Uterus (tissue), 3 donors: ENCODE measurements at regions not wholly inside any gene's neighbourhood (a gene's known extent, or its start where the extent isn't known, plus 50 kb on each side); places are given as distances from the start of the nearest gene placed in this dataset.
A peak's percentile ranks its signal among the peaks of the same experiment; 100 is the strongest.

Source experiments
- DNase-seq, 2 donors: peaks; one replicate each; pipeline ENCODE4 v3.0.0-alpha.2; 2019 to 2020
- H3K27ac ChIP-seq, 2 donors: fragments of 200-600 bp; sonication (generic); 1 replicate in 1 of 2; 2 replicates in 1 of 2; pipeline ENCODE4 v1.5.1; 2016 to 2018
- H3K27me3 ChIP-seq, 2 donors: fragments of 200-600 bp; sonication (generic); one replicate each; pipeline ENCODE4 v1.5.1; 2018 to 2019; ENCODE audit warnings: control low read depth in 1 of 2
- H3K36me3 ChIP-seq, 2 donors: fragments of 200-600 bp; sonication (generic); one replicate each; pipeline ENCODE4 v1.5.1; 2019; ENCODE audit warnings: control low read depth in 1 of 2
- H3K4me1 ChIP-seq, 2 donors: fragments of 200-600 bp; sonication (generic); one replicate each; pipeline ENCODE4 v1.5.1; 2018 to 2019; ENCODE audit warnings: control low read depth in 1 of 2
- H3K4me3 ChIP-seq, 2 donors: fragments of 200-600 bp; sonication (generic); 1 replicate in 1 of 2; 2 replicates in 1 of 2; pipeline ENCODE4 v1.5.1; 2018 to 2019; ENCODE audit warnings: mild to moderate bottlenecking in 1 of 2
- H3K9me3 ChIP-seq, 2 donors: fragments of 200-600 bp; sonication (generic); one replicate each; pipeline ENCODE4 v1.5.1; 2019; ENCODE audit warnings: control low read depth in 1 of 2
- CTCF ChIP-seq, 4 experiments: fragments of 200-600 bp in 2 of 4; fragments of 450-650 bp in 2 of 4; sonication (generic) in 2 of 4; IDR thresholded peaks; one replicate each; pipeline ENCODE4 v1.5.1; 2016 to 2019; ENCODE audit warnings: antibody characterized with exemption in 4 of 4, mild to moderate bottlenecking in 2 of 4, moderate library complexity in 1 of 4
- POLR2A ChIP-seq, 2 donors: fragments of 450-650 bp; IDR thresholded peaks; one replicate each; pipeline ENCODE4 v1.6.1; 2016; ENCODE audit warnings: antibody characterized with exemption in 2 of 2, mild to moderate bottlenecking in 1 of 2, moderate library complexity in 1 of 2
- intact Hi-C: fragments of 100-400 bp; cut with DNase I; formaldehyde crosslinking; loops from one replicate; pipeline ENCODE4 v1.15.1; 2023; ENCODE audit warnings: low total_unique reads
- donor health status: DM: yes; HTN: yes; CAD: no.

GRCh38 chr6:56741472-56741871, 98.8 kb upstream of the DST start:
- Histone ChIP-seq H3K27ac (peak overlapping the region in 1 of 2 donors; percentile 60), H3K9me3 (no peaks in the 10 kb centered on the region), H3K4me1 (no peaks in the 10 kb centered on the region), H3K4me3 (no peak overlapping the region), H3K36me3 (no peaks in the 10 kb centered on the region), H3K27me3 (no peaks in the 10 kb centered on the region)
- TF ChIP-seq POLR2A (IDR thresholded peaks at IDR 0.05), result no peak
- TF ChIP-seq CTCF (IDR thresholded peaks at IDR 0.05), result no peak
- intact Hi-C loops, result no loop called here
- DNase-seq, result no peak

GRCh38 chr6:56739836-56740815, 97.4 kb upstream of the DST start:
- H3K4me1 ChIP-seq, result no peaks in the 10 kb centered on the region
- no peak overlapping the region for H3K27ac ChIP-seq
- H3K4me3 ChIP-seq, result no peak overlapping the region
- DNase-seq, result no peak
- no peaks in the 10 kb centered on the region for H3K36me3 ChIP-seq
- TF ChIP-seq POLR2A (IDR thresholded peaks at IDR 0.05), result no peak
- no peak for TF ChIP-seq CTCF (IDR thresholded peaks at IDR 0.05)
- no peaks in the 10 kb centered on the region for H3K9me3 ChIP-seq
- intact Hi-C loops, result no loop called here
- no peaks in the 10 kb centered on the region for H3K27me3 ChIP-seq

- intact Hi-C loops, result no loop called here
- Histone ChIP-seq H3K4me1 (no peaks in the 10 kb centered on the region), H3K27ac (no peak overlapping the region), H3K9me3 (no peaks in the 10 kb centered on the region), H3K36me3 (no peaks in the 10 kb centered on the region), H3K4me3 (no peak overlapping the region), H3K27me3 (no peaks in the 10 kb centered on the region)
- no peak for DNase-seq
- TF ChIP-seq POLR2A (IDR thresholded peaks at IDR 0.05), result no peak
- TF ChIP-seq CTCF (IDR thresholded peaks at IDR 0.05), result no peak
Measured at GRCh38 chr6:56736804-56737203, 94.1 kb upstream of the DST start.

- intact Hi-C loops, result no loop called here
- no peaks in the 10 kb centered on the region for H3K36me3 ChIP-seq
Measured at GRCh38 chr6:56734335-56734734, 91.6 kb upstream of the DST start.

More at GRCh38 chr6:56734335-56734734, 91.6 kb upstream of the DST start:
- Histone ChIP-seq H3K4me3 (no peak overlapping the region), H3K27ac (no peak overlapping the region), H3K27me3 (no peaks in the 10 kb centered on the region), H3K9me3 (no peaks in the 10 kb centered on the region), H3K4me1 (no peaks in the 10 kb centered on the region)
- no peak for TF ChIP-seq CTCF (IDR thresholded peaks at IDR 0.05)
- no peak for TF ChIP-seq POLR2A (IDR thresholded peaks at IDR 0.05)
- DNase-seq, result no peak
